H9 (cell line): ENCODE measurements at regions not wholly inside any gene's neighbourhood (a gene's known extent, or its start where the extent isn't known, plus 50 kb on each side); places are given as distances from the start of the nearest gene placed in this dataset.
A peak's percentile ranks its signal among the peaks of the same experiment; 100 is the strongest.

ENCODE experiments used
- DNase-seq: peaks from one replicate; pipeline ENCODE4 v3.0.0-alpha.2; 2017
- H2AFZ ChIP-seq: one replicate; pipeline ENCODE4 v1.6.1; 2013; ENCODE audit warnings: mild to moderate bottlenecking, low read length, control low read depth, moderate library complexity
- H2AK5ac ChIP-seq: 2 replicates; pipeline ENCODE4 v1.6.1; 2013; ENCODE audit warnings: low read length, control low read depth, mixed read lengths; ENCODE audit not compliant: insufficient read length
- H2BK120ac ChIP-seq: one replicate; pipeline ENCODE4 v1.6.1; 2013; ENCODE audit warnings: low read depth, mild to moderate bottlenecking, low read length, control low read depth, inconsistent platforms; ENCODE audit not compliant: poor library complexity, severe bottlenecking
- H2BK12ac ChIP-seq: 2 replicates; pipeline ENCODE4 v1.6.1; 2013; ENCODE audit warnings: low read length, control low read depth, mixed read lengths, low read depth; ENCODE audit not compliant: insufficient read length
- H2BK15ac ChIP-seq: 2 replicates; pipeline ENCODE4 v1.6.1; 2013; ENCODE audit warnings: low read depth, low read length, control low read depth
- H2BK20ac ChIP-seq: one replicate; pipeline ENCODE4 v1.6.1; 2013; ENCODE audit warnings: low read depth, mild to moderate bottlenecking, low read length, control low read depth, inconsistent platforms; ENCODE audit not compliant: poor library complexity, severe bottlenecking
- H2BK5ac ChIP-seq: 2 replicates; pipeline ENCODE4 v1.6.1; 2013; ENCODE audit warnings: low read length, control low read depth, mixed read lengths; ENCODE audit not compliant: insufficient read length
- H3K14ac ChIP-seq: 2 replicates; pipeline ENCODE4 v1.6.1; 2013; ENCODE audit warnings: low read length, control low read depth; ENCODE audit not compliant: insufficient read depth
- H3K18ac ChIP-seq: 2 replicates; pipeline ENCODE4 v1.6.1; 2013; ENCODE audit warnings: low read depth, mild to moderate bottlenecking, mixed read lengths, low read length, control low read depth; ENCODE audit not compliant: insufficient read length
- H3K23ac ChIP-seq: 2 replicates; pipeline ENCODE4 v1.6.1; 2013; ENCODE audit warnings: low read length, control low read depth, mixed read lengths, low read depth; ENCODE audit not compliant: insufficient read length
- H3K23me2 ChIP-seq: 2 replicates; pipeline ENCODE4 v1.6.1; 2013; ENCODE audit warnings: low read depth, mild to moderate bottlenecking, mixed read lengths, low read length, control low read depth; ENCODE audit not compliant: insufficient read length, poor library complexity, severe bottlenecking
- H3K27ac ChIP-seq: 2 replicates; pipeline ENCODE4 v1.5.1; 2013; ENCODE audit warnings: low read length, control low read depth, mixed read lengths, low read depth; ENCODE audit not compliant: insufficient read length
- H3K27me3 ChIP-seq: 2 replicates; pipeline ENCODE4 v1.6.1; 2013; ENCODE audit warnings: low read length, control low read depth, inconsistent platforms; ENCODE audit not compliant: insufficient read depth
- H3K4ac ChIP-seq: 2 replicates; pipeline ENCODE4 v1.6.1; 2013; ENCODE audit warnings: low read depth, mild to moderate bottlenecking, control low read depth, inconsistent platforms, low read length, moderate library complexity
- H3K4me1 ChIP-seq: 2 replicates; pipeline ENCODE4 v1.6.1; 2013; ENCODE audit warnings: low read length, control low read depth, inconsistent platforms; ENCODE audit not compliant: insufficient read depth
- H3K4me2 ChIP-seq: 2 replicates; pipeline ENCODE4 v1.6.1; 2013; ENCODE audit warnings: low read length, control low read depth, mixed read lengths; ENCODE audit not compliant: insufficient read length, insufficient read depth
- H3K56ac ChIP-seq: 2 replicates; pipeline ENCODE4 v1.6.1; 2013; ENCODE audit warnings: low read depth, mild to moderate bottlenecking, mixed read lengths, low read length, control low read depth; ENCODE audit not compliant: insufficient read length
- H3K79me1 ChIP-seq: 2 replicates; pipeline ENCODE4 v1.6.1; 2013; ENCODE audit warnings: low read depth, mild to moderate bottlenecking, moderate library complexity, low read length, control low read depth, inconsistent platforms; ENCODE audit not compliant: insufficient read depth, poor library complexity, severe bottlenecking
- H3K79me2 ChIP-seq: 2 replicates; pipeline ENCODE4 v1.6.1; 2013; ENCODE audit warnings: low read length, control low read depth, inconsistent platforms; ENCODE audit not compliant: insufficient read depth
- H3K9ac ChIP-seq: 2 replicates; pipeline ENCODE4 v1.6.1; 2013; ENCODE audit warnings: low read length, control low read depth, mixed read lengths; ENCODE audit not compliant: insufficient read length; ENCODE audit errors: extremely low read depth
- H3K9me3 ChIP-seq: one replicate; pipeline ENCODE4 v1.6.1; 2013; ENCODE audit warnings: low read depth, low read length, inconsistent platforms; ENCODE audit not compliant: control insufficient read depth
- H3T11ph ChIP-seq: one replicate; pipeline ENCODE4 v1.6.1; 2013; ENCODE audit warnings: mild to moderate bottlenecking, low read length, control low read depth, inconsistent platforms
- H4K20me1 ChIP-seq: one replicate; pipeline ENCODE4 v1.6.1; 2013; ENCODE audit not compliant: control insufficient read depth, insufficient read length, insufficient read depth
- H4K5ac ChIP-seq: 2 replicates; pipeline ENCODE4 v1.6.1; 2013; ENCODE audit warnings: low read depth, mild to moderate bottlenecking, mixed read lengths, low read length, control low read depth; ENCODE audit not compliant: insufficient read length
- H4K8ac ChIP-seq: replicated peaks from 2 replicates; pipeline ENCODE4 v1.6.1; 2013; ENCODE audit warnings: low read length, control low read depth, mixed read lengths, low read depth; ENCODE audit not compliant: insufficient read length
- H4K91ac ChIP-seq: 2 replicates; pipeline ENCODE4 v1.6.1; 2013; ENCODE audit warnings: low read depth, mild to moderate bottlenecking, moderate library complexity, mixed read lengths, low read length, control low read depth; ENCODE audit not compliant: insufficient read length
- H3K27ac Mint-ChIP-seq, 3 experiments: 2 replicates in 2 of 3; 3 replicates in 1 of 3; pipeline ENCODE4 v1.8.0; 2020 to 2021; ENCODE audit warnings: mixed read lengths in 3 of 3, mild to moderate bottlenecking in 1 of 3, moderate library complexity in 1 of 3
- H3K27me3 Mint-ChIP-seq: 2 replicates; pipeline ENCODE4 v1.8.0; 2021; ENCODE audit warnings: low read depth, mild to moderate bottlenecking, moderate library complexity, mixed read lengths
- H3K36me3 Mint-ChIP-seq, 3 experiments: 2 replicates in 2 of 3; 3 replicates in 1 of 3; pipeline ENCODE4 v1.8.0; 2020 to 2021; ENCODE audit warnings: low read depth in 3 of 3, mixed read lengths in 3 of 3; ENCODE audit not compliant: insufficient read depth in 1 of 3
- H3K4me1 Mint-ChIP-seq, 2 experiments: 2 replicates each; pipeline ENCODE4 v1.8.0; 2020; ENCODE audit warnings: mixed read lengths in 2 of 2
- H3K4me3 Mint-ChIP-seq, 2 experiments: 2 replicates in 1 of 2; 3 replicates in 1 of 2; pipeline ENCODE4 v1.8.0; 2020 to 2021; ENCODE audit warnings: mild to moderate bottlenecking in 2 of 2, mixed read lengths in 2 of 2, moderate library complexity in 1 of 2
- H3K9me3 Mint-ChIP-seq, 2 experiments: 2 replicates in 1 of 2; 3 replicates in 1 of 2; pipeline ENCODE4 v1.8.0; 2020; ENCODE audit warnings: mild to moderate bottlenecking in 2 of 2, mixed read lengths in 2 of 2, moderate library complexity in 1 of 2
- CTCF ChIP-seq: fragments of 200-600 bp; sonication (generic); conservative IDR thresholded peaks from 3 replicates; pipeline ENCODE4 v1.8.0; 2021; ENCODE audit warnings: antibody characterized with exemption, mild to moderate bottlenecking
- WGBS: extraction: QIAGEN DNeasy Blood & Tissue Kit; methylation state at CpG from one replicate; pipeline ENCODE4 v1.1.7; 2013; ENCODE audit warnings: missing lambda C conversion rate, low lambda C conversion rate, mixed read lengths; ENCODE audit not compliant: insufficient read length; ENCODE audit errors: extremely low coverage; 5-methylcytosine and 5-hydroxymethylcytosine counted together

GRCh38 chr6:104579310-104579863, 280.3 kb downstream of the HACE1 start:
- Histone ChIP-seq H3K23ac (no peak overlapping the region), H2BK12ac (no peak overlapping the region), H3K4me2 (no peak overlapping the region), H3K9me3 (no peaks in the 10 kb centered on the region), H3K4ac (no peak overlapping the region), H3K79me2 (no peaks in the 10 kb centered on the region), H4K8ac (no peak overlapping the region), H4K20me1 (no peaks in the 10 kb centered on the region), H3K18ac (no peak overlapping the region), H3K79me1 (no peaks in the 10 kb centered on the region), H2AFZ (no peak overlapping the region), H4K5ac (no peak overlapping the region), H4K91ac (no peak overlapping the region), H3K56ac (no peak overlapping the region), H3K27ac (no peak overlapping the region), H3K4me1 (no peaks in the 10 kb centered on the region; the same call in 1 of the 2 replicates), H3K23me2 (no peaks in the 10 kb centered on the region), H2AK5ac (no peak overlapping the region), H3T11ph (no peak overlapping the region), H2BK20ac (no peak overlapping the region), H2BK15ac (no peak overlapping the region), H3K14ac (no peak overlapping the region), H2BK120ac (no peak overlapping the region), H3K27me3 (no peaks in the 10 kb centered on the region), H2BK5ac (no peak overlapping the region), H3K9ac (no peak overlapping the region)
- no CpG with 5 or more reads among the region's 5 CpGs for WGBS
- H3K27me3 Mint-ChIP-seq, result no peaks in the 10 kb centered on the region
- peak overlapping the region in 1 of 3 experiments; percentile 8; a peak in 2 of 7 replicates for H3K27ac Mint-ChIP-seq
- TF ChIP-seq CTCF, result no peak
- H3K36me3 Mint-ChIP-seq, result no peaks in the 10 kb centered on the region; a peak in 1 of 7 replicates
- DNase-seq, result no peak
- no peak overlapping the region for H3K4me3 Mint-ChIP-seq
- H3K4me1 Mint-ChIP-seq, result peaks cover 8 to 17% of the 10 kb centered on the region in 2 experiments
- peaks cover 0 to 5% of the 10 kb centered on the region in 2 experiments; a peak in 3 of 5 replicates for H3K9me3 Mint-ChIP-seq
